ENCODE measurements at regions not wholly inside any gene's neighbourhood (a gene's known extent, or its start where the extent isn't known, plus 50 kb on each side); places are given as distances from the start of the nearest gene placed in this dataset.
"Not testable (repeated sequence)": the region's sequence is repeated elsewhere in the genome, so short reads cannot be mapped to it uniquely, and the experiment has no call there.

GRCh38 chr21:31798842-31799704 is 67.2 kb upstream of the SCAF4 start:
- TF ChIP-seq, protein P1, sequence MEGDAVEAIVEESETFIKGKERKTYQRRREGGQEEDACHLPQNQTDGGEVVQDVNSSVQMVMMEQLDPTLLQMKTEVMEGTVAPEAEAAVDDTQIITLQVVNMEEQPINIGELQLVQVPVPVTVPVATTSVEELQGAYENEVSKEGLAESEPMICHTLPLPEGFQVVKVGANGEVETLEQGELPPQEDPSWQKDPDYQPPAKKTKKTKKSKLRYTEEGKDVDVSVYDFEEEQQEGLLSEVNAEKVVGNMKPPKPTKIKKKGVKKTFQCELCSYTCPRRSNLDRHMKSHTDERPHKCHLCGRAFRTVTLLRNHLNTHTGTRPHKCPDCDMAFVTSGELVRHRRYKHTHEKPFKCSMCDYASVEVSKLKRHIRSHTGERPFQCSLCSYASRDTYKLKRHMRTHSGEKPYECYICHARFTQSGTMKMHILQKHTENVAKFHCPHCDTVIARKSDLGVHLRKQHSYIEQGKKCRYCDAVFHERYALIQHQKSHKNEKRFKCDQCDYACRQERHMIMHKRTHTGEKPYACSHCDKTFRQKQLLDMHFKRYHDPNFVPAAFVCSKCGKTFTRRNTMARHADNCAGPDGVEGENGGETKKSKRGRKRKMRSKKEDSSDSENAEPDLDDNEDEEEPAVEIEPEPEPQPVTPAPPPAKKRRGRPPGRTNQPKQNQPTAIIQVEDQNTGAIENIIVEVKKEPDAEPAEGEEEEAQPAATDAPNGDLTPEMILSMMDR (IDR thresholded peaks at IDR 0.05; ENCODE audit: extremely low read depth, missing control alignments) = no peak
- DNase-seq (ENCODE audit: low spot score) = no peak

- TF ChIP-seq, protein P1 (IDR thresholded peaks at IDR 0.05; ENCODE audit: extremely low read depth, missing control alignments) = no peak
- DNase-seq (ENCODE audit: low spot score) = no peak
Measured at GRCh38 chr21:31795992-31796391, 64.1 kb upstream of the SCAF4 start.

DNA sequence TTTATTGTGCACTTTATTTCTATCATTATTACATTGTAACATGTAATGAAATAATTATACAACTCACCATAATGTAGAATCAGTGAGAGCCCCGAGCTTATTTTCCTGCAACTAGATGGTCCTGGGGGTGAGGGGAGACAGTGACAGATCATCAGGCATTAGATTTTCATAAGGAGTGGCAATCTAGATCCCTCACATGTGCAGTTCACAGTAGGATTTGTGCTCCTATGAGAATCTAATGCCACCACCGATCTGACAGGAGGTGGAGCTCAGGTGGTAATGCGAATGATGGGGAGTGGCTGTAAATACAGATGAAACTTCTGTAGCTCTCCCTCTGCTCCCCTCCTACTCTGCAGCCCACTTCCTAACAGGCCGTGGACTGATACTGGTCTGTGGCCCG is 58.5 kb upstream of the SCAF4 start:
- not testable (repeated sequence) for DNase-seq (ENCODE audit: low spot score)

GRCh38 chr21:31788581-31788980 is 56.7 kb upstream of the SCAF4 start:
- no peak for DNase-seq (ENCODE audit: low spot score)
- TF ChIP-seq, protein P1 (IDR thresholded peaks at IDR 0.05; ENCODE audit: extremely low read depth, missing control alignments) = no peak

GRCh38 chr21:31787691-31788090 is 55.8 kb upstream of the SCAF4 start:
- DNase-seq (ENCODE audit: low spot score) = not testable (repeated sequence)

DNA sequence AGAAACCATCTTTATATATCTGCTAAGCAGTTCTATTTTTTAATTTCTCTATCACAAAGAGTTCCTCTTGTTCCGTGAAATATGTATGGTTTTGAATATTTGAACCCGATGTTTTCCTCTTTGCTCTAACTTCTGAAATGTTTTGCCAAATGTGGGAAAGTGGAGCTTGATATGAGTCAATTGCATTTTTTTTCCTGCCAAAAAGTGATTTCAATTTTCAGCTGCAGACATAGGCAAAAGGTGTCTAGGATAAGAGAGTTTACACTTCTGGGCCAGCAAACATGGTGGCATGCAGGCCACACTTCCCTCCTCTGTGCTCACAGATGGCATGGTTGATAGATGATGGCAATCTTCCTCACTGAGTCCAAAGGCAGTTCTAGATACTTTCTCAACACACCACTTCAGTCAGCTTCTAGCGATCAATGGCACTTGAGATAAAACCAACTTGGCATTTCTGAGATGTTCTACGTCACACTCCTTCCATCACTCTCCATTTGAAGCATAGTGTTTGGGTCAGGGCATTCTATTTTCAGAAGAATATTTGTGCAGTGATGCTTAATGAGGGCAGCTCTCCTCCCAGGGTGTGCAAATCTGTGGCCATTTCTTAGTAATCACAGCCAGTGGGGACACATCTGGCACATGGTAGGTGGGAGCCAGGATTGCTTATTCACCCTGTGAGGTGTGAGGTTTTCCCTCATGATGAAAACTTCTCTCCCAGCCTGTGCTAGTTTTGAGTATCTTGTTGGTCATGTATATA is 54.4 kb upstream of the SCAF4 start:
- DNase-seq (ENCODE audit: low spot score) = no peak
- TF ChIP-seq, protein P1 (IDR thresholded peaks at IDR 0.05; ENCODE audit: extremely low read depth, missing control alignments) = no peak

GRCh38 chr21:31785237-31786163 is 53.6 kb upstream of the SCAF4 start:
- peak; percentile 43 for DNase-seq (ENCODE audit: low spot score)
- TF ChIP-seq, protein P1 (IDR thresholded peaks at IDR 0.05; ENCODE audit: extremely low read depth, missing control alignments) = peak; percentile 64

GRCh38 chr21:31781737-31782136 is 49.8 kb upstream of the SCAF4 start:
- TF ChIP-seq, protein P1 (IDR thresholded peaks at IDR 0.05; ENCODE audit: extremely low read depth, missing control alignments) = no peak
- no peak for DNase-seq (ENCODE audit: low spot score)

All from GM20000 (cell line).